Activated CD4-positive, CD25-positive, alpha-beta regulatory T cell (primary cell): ENCODE measurements at regions not wholly inside any gene's neighbourhood (a gene's known extent, or its start where the extent isn't known, plus 50 kb on each side); places are given as distances from the start of the nearest gene placed in this dataset.
"Not testable (repeated sequence)": the region's sequence is repeated elsewhere in the genome, so short reads cannot be mapped to it uniquely, and the experiment has no call there.

Experiments
- DNase-seq, 4 experiments: peaks; one replicate each; lab custom pipeline; 2025; lab: John Stamatoyannopoulos, UW

DNA sequence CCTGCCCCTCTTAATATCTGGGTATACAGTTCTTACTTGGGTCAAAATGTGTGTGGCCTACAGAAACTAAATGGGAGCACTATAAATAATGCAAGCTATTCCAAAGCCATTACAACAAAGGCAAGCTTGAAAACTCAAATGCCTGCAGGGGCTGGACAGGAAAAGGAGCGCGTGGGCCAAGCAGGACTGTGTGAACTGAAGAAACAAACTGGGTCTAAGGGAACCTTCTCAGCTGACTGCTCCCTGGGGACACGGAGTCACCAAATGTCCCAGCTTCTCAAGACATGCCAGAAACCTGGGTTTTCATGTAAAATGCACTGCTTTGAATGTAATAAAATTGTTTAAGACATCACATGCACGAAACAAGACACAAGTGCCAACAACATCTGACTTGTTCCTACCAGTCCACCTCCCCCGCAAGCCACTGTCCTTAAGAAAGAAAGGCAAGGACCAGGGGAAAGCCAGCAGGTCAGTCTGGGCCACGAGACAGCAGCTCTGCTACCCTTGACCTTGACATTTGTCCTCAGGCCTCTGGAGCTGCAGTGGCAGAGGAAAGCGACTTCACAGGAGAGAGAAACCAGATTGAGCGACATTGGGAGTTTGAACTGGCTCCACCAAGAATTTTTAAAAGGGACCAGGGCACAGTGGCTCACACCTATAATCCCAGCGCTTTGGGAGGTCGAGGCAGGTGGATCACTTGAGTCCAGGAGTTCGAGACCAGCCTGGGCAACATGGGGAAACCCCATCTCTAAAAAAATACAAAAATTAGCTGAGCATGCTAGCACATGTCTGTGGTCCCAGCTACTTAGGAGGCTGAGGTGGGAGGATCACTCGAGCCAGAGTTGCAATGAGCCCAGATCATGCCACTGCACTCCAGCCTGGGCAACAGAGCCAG, 89.7 kb upstream of the SH3BP4 start:
- DNase-seq = no peak

DNA sequence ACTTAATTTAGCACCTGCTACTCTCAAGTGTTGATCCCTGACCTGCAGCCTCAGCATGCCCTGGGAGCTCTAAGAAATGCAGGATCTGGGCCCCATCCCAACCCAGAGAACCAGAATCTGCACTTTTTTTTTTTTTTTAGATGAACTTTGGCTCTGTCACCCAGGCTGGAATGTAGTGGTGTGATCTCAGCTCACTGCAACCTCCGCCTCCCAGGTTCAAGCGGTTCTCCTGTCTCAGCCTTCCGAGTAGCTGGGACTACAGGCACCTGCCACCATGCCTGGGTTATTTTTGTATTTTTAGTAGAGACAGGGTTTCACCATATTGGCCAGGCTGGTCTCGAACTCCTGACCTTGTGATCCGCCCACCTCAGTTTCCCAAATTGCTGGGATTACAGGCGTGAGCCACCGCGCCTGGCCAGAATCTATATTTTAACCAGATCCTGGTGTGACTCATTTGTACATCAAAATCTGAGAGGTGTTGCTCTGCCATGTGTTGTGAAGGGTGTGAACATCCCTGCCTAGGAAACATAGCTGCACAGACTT, 92.4 kb upstream of the SH3BP4 start:
- not testable (repeated sequence) for DNase-seq

DNA sequence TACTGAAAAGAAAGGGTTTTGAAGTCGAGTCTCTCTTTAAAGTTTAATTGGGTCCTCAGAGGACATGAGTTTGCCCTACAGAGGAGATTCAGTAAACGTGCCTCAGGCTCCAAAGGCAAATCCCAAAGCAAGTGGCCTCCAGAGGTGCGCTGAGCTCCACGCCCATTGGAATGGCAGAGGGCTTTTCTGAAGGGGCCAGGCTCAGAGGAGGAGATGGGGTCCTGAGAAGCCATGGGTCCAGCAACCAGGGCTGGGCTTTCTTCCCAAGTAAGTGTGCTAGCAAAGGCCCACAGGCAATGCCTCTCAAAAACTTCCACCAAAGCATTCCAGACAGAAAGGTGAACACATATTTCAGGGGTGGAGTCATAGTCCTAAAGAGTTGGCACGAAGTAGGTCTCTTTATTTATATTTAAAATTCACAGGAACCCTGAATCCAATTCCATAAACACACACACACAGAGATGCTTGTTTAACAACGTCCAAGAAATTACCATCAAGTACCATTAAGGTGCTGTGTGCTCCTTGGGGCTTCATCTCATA, 93.0 kb upstream of the SH3BP4 start:
- DNase-seq = no peak

DNA sequence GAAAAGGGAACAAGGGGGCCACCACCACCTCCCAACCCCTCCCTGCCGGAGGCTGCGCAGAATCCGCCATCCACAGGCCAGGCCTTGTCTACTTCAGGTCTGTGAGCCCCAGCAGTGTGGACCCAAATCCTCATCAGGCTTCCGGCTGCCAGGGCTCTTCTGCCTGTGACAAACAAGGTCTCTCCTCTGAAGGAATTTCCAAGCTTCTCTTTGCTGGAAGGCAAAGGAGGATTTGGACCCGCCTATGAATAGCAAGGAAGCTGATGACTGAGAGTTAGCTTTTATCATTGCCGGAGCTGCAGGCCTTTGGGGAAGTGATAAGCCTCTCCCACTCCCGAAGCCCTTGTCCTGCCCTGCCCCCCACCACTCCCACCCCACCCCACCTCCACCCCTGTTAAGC, 93.7 kb upstream of the SH3BP4 start:
- DNase-seq = no peak

DNA sequence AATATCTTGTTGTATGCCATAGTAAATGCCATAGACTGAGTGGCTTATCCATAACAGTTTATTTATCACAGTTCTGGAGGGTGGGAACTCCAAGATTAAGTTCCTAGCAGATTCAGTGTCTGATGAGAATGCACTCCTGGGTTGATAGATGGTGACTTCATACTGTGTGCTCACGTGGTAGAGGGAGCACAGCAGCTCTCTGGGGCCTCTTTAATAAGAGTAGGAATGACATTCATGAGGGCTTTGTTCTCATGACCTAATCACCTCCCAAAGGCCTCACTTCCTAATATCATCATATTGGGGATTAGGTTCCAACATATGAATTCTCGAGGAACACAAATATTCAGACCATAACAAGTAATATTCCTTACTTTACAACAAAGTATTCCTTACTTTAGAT, 98.1 kb upstream of the SH3BP4 start:
- no peak for DNase-seq

DNA sequence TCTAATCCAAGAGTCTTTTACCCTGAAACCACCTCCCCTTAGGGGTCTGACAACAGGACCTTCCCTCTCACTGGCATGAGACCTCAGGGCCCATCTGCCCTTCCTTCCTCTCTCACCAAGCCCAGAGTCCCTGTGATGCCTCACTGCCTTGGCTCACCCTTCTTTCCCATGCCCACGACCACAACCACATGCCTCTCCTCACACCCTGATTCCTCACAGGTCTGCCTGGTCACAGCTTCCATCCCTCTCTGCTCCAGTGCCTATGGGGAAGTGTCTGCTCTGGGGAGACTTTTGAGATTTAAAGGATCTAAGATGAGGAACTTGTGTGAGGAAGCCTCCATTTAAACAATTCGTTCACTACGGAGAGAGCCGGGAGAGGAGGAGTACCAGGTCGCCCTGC, 98.9 kb upstream of the SH3BP4 start:
- no peak for DNase-seq

DNA sequence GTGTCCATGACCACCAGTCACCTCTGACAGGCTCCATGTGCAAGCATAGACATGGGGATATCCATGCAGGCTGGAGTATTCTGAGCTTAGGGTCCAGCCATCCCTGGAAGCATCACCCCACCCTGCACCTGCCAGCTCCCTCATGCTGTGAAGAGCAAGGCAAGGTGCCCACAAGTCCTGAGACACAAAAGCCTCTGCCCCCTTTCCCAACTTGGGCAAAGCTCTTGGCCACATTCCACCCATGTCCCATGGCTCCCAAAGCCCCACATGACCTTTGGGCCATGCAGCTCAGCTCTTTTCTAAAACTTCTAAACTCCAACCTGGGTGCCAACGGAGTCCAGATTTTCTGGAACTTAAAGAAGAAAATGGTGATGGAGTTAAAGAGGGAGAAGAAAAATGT, 99.8 kb upstream of the SH3BP4 start:
- DNase-seq = no peak

DNA sequence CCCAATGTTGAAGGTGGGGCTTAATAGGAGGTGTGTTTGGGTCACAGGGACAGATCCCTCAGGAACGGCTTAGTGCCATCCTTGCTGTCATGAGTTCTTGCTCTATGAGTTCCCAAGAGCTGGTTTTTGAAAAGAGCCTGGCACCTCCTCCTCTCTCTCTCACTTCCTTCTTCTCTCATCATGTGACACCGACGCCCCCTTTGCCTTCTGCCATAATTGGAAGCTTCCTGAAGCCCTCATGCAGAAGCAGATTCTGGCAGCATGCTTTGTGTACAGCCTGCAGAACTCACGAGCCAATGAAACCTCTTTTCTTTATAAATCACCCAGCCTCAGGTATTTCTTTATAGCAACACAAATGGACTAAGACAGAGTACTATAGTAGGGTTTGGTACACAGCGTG, 100.4 kb upstream of the SH3BP4 start:
- DNase-seq = no peak

DNA sequence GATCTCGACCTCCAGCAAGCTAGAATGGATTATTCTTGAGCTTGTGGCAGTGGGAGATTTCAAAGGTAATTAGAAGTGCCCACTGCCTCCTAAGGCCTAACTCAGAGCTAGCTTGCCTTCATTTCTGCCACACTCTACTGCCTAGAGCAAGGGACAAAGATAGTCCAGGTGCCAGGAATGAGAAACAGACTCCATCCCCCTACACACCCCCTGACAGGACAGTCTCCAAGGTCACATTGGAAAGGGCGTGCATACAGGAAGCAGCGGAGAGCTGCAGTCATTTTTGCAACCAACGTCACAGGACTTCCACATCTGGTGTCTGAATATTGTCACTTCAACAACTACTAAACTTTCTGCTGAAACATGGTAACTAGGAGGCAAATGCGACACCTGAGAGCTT, 101.0 kb upstream of the SH3BP4 start:
- no peak for DNase-seq

DNA sequence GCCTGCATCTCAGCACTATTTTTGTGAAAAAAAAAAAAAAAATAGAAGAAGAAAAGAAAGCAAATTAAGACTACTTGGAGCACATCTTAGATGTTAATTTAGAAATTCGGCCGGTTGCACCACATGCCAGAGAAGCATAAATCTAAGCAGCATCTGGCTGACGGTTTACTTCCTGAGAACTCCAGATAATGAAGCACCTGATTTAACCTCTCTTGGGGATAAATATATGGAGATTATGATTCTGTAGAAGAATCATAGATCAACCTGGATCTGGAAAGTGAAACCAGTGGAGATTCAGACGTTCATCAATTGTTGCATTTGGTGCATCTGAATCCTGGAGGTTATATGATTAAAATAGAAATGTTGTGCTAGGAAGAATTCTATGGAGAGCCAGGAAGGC, 102.1 kb upstream of the SH3BP4 start:
- no peak for DNase-seq

DNA sequence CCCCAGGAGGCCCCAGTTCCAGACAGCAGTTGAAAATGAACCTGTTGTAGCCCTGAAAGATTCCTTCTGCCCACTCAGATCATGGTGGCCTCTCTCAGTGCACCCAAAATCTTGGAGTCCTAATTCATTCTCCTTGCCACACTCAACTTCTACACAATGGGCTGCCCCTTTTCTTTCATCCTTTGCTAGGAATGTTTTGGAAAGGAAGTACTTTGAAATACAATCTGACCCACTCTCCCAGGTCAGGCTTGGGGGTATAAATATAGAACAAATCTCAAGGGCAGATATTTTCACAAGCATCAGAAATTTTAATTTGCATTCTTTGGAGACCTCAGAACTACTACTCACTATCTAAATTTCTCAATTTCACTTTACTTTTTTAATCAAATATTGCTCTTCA, 103.2 kb upstream of the SH3BP4 start:
- no peak for DNase-seq

DNA sequence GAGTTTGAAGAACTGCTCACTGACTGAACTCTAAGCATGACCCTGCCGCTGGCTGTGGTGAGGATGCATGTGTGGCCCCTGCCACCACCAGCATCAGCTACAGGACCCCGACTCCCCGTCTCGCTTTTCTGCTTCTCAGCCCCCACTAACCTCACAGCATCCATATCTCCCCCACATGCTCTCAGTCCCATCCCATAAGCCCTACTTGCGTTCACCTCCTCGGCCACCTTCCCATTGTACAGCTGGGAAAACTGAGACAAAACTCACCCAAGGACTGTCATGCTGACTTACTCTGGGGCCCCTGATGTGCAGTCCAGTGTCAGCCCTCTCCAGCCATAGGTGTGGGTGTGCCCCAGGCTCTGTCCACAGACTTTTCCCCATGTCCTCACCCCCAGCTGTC, 104.2 kb upstream of the SH3BP4 start:
- DNase-seq = no peak

DNA sequence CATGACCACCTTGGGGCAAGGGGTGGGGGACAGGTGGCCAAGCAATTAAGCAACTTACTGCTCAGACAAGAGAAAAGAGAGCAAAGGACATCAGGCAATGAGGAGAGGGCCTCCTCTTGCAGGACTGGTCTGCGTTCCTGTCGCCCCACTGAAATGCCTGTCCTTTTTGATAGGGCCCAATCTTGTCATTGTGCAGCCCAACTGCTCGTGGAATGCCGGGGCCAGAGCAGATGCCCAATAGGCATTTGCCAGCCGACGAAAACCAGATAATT, 104.5 kb upstream of the SH3BP4 start:
- DNase-seq = no peak

DNA sequence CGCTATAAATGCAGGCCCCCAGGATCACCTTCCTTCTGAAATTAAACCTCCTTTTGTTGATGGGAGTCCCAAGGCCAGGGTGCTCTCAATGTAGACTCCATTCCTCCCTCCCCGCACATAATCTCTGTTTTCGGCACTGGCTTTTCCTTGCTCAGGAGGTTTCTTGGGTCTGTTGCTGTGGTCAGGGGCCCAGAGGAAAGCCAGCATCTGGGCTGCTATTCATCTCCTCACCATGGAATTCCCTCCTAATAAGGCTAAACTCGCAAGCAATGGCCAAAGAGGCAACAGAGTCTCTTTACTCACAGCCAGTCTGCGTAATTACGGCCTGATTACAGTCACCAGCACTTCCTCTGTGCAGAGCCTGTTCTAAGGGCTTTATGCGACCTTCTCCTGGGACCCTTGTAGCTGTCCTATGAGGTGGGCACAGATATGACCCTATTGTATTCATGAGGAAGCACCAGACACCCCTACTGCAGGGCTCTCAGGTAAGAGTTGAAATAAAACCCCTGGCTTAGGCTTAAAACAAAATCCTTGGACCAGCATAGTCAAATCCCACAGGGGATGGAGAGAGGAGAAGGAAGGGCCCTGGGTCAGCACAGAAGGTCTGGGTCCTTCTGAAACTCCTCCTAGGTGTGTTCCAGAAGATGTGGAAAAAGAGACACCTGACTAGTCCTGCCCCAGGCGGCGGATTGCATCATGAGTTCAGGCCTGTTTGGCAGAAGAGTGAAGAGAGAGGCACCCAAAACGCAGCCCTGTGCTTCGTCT, 105.0 kb upstream of the SH3BP4 start:
- DNase-seq = no peak

DNA sequence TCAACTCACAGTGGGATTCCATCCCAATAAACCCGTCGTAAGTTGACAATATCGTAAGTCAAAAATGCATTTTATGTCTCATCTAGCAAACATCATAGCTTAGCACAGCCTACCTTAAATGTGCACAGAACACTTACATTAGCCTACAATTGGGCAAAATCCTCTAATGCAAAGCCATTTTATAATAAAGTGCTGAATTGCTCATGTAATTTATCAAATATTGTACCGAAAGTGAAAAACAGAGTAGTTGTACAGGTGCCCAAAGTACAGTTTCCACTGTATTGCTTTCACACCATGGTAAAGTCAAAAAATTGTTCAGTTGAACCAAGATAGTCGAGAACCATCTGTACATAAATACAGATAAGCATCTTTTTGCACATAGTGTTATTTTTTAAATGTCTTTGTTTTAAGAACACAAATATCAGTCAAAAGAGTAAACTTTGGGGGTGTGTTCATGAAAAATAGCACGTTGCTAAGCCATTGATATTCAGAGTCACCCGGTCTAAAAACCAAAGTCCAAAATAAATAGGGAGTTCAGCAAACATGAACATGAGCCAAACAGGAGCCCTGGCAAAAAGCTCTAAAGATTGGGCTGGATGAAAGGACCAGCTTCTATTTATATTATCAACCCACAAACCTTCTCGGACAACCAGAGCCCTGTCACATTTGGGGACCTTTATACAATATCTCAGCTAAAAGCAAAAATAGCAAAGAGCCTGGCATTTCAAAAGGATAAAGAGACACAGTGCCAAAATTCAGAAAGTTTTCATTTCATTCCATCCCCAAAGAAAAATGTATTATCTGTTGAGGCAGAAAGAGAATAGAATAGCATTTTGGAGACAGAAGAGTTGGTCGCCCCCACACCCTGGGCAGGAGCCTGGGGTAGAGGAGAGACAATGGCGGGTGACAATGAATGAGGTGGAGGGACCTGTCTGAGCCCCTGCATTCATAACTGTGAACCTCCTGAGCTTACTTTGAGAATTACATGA, 105.9 kb upstream of the SH3BP4 start:
- no peak for DNase-seq

DNA sequence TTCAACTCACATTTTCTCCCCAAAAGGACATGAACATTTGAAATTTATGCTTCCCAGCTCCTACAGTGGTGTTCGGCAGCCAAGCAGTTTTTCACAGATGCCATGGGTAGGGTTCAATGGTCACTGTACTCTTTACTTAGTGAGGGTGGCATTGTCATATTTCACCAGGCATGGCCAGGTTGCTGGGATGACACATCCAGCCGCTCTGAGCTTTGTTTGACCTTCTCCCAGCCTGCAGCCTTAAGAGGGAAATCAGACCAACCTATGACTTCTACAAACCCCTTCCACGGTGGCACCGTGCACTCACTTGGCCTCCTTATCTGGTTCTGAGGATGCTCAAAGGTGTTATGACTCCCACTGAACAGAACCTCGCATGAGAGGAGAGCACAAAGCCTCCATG, 108.4 kb upstream of the SH3BP4 start:
- DNase-seq = no peak

DNA sequence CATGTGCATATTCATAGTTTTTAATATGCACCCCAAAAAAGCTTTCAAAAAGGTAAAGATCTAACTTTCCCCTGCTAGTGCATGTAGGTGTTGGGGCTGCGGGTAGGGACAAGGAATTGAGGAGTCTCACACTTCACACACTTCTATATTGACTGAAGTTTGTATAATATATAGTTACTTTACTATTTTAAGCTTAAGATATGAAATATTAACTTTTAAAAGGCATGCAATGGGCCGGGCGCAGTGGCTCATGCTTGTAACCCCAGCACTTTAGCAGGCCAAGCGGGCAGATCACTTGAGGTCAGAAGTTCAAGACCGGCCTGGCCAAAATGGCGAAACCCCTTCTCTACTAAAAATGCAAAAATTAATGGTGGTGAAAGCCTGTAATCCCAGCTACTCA, 109.1 kb upstream of the SH3BP4 start:
- no peak for DNase-seq

DNA sequence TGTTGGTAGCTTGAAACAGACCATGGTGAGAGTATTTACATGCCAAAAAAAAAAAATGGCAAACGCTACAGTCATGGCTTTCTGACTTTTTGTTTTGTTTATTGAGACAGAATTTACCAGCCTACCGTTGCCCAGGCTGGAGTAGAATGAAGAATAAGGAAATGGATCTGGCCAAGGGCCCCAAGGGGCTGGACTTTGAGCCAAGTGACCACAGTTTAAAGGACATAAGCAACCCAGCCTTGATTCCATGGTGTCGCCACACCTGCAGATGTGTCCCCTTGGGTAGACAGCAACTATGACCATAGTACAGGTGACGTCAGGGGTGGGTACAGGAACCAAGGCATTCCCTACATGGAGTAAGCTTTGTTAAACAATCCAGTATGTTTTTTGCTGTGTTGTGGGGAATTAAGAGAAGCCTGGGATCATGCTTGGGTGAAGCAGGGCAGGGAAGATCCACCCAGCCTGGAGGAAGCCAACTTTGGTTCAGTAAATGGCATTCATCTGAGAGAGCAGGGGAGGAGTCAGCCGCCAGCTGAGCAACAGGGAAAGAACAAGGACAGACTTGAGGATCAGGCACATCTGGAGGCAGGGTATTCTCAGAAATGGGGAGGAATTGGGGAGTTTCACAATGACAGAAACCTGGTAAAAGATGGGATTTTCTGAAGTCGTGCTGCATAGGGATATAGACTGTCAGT, 110.3 kb upstream of the SH3BP4 start:
- no peak for DNase-seq

DNA sequence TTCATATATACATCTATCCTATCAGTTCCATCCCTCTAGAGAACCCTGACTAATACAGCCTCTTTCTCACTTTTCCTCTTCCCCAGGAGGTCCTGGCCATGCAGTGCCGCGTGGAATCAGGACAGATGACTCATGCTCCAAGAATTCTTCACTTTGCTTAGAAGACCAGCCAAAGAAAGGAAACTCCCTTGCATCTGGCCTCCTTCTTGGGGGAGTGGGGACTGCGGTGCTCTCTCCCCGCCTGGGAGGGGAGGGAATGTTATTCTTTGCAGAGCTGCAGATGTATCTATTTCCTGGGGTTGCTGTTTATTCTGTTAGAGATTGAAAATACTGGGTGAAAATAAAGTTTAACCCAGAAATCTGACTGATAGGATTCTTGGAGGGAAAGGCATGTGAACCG, 111.5 kb upstream of the SH3BP4 start:
- no peak for DNase-seq

DNA sequence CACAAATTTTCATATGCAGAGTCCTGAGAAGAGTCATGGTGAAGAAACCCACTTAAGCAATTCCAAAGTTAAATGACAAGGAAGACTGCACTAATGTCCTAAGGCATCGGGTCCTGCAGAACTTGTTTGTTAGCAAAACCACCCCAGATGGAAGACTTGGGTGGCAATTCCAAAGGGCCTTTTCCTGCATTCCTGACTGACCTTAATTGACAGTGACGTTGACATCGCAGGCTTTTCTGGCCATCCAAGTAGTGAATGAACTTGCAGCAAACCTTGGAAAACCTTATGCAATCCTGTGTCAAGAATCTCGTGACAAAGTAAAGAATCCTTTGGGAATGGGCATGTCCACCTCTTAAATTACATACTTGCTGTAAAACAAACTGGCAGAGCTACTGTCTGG, 112.5 kb upstream of the SH3BP4 start:
- no peak for DNase-seq

DNA sequence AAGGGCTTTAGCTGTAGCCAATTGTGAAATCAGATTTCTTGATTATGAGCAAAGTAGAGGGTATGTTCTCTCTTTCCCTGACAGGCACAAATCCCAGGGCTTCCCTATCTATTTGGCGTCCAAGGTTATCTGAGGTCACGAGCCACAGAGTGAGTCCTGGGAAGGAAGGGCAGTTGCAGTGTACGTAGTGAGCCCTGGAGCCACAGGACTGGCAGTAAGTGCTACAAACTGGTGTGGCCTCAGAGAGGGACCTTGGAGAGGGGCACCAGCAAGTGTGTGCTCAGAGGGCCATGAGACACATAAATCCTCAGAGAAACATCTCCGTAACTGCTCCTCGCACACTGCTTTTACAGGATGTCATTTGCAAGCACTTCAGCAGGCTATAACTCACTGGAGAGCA, 115.5 kb upstream of the SH3BP4 start:
- no peak for DNase-seq
